KBM-7 (cell line): ENCODE measurements at regions not wholly inside any gene's neighbourhood (a gene's known extent, or its start where the extent isn't known, plus 50 kb on each side); places are given as distances from the start of the nearest gene placed in this dataset.

Source experiments
- DNase-seq: peaks from one replicate; pipeline ENCODE4 v3.0.0-alpha.2; 2015
- in situ Hi-C: fragments of 300-500 bp; cut with MboI; formaldehyde crosslinking; loops from 2 replicates; pipeline ENCODE4 v1.14.3; 2020; ENCODE audit warnings: low sequenced_read_pairs, low pct_unique_long_range_greater_than_20kb, mixed read lengths

- in situ Hi-C loops = no loop called here
- no peak for DNase-seq
Measured at GRCh38 chr4:187006189-187006618, 282.5 kb upstream of the FAT1 start.

DNA sequence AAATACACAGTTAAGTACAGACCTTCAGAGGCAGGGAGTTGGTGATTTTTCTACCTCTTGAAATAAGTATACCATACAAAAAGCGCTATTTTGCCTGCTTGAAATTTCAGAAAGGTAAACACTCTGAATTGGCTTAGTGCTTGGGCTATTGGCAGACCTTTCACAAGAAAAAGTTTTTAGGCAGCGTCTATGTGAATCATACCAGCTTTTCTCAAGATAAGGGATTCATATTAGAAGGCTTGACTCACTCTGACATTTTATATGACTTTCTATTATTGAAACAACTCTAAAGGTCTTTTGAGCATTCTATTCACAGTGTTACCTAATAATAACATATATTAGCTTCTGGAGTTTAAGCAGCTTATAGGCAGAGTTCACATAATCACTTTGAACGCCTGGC lies 286.4 kb upstream of the FAT1 start:
- no peak for DNase-seq
- in situ Hi-C loops = no loop called here

DNA sequence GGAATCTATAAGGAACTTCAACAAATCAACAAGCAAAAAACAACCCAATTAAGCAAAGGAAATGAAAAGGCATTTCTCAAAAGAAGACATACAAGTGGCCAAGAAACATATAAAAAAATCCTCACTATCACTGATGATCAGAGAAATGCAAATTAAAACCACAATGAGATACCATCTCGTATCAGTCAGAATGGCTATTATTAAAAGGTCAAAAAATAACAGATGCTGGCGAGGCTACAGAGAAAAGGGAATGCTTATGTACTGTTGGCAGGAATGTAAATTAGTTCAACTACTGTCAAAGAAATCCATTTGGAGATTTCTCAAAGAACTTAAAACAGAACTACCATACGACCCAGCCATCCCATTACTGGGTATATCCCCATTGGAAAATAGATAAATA lies 292.4 kb upstream of the FAT1 start:
- DNase-seq = no peak
- in situ Hi-C loops = no loop called here

- no peak for DNase-seq
- in situ Hi-C loops = no loop called here
Measured at GRCh38 chr4:187017147-187017546, 293.5 kb upstream of the FAT1 start.

- peak; percentile 26 for DNase-seq
- in situ Hi-C loops = no loop called here
Measured at GRCh38 chr4:187019896-187020295, 296.2 kb upstream of the FAT1 start.

DNA sequence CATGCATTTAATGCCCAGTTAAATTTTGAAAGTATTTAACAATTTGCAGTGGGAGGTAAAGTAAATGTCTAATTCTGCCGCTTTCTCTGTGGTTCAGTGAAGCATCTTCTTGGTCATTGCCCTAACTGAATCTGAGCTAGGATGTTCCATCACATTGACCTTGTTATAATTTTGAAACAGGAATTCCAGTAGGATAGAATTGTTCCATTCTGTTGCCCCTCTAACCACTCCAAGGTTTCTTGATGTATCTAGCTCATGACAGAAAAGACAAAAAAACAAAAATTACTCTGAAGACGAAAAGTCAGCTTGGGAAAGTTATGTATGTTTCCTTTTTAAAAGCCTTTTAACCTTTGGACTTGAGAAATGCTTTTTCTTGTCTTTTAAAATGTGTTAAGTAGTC lies 297.0 kb upstream of the FAT1 start:
- in situ Hi-C loops = no loop called here

DNA sequence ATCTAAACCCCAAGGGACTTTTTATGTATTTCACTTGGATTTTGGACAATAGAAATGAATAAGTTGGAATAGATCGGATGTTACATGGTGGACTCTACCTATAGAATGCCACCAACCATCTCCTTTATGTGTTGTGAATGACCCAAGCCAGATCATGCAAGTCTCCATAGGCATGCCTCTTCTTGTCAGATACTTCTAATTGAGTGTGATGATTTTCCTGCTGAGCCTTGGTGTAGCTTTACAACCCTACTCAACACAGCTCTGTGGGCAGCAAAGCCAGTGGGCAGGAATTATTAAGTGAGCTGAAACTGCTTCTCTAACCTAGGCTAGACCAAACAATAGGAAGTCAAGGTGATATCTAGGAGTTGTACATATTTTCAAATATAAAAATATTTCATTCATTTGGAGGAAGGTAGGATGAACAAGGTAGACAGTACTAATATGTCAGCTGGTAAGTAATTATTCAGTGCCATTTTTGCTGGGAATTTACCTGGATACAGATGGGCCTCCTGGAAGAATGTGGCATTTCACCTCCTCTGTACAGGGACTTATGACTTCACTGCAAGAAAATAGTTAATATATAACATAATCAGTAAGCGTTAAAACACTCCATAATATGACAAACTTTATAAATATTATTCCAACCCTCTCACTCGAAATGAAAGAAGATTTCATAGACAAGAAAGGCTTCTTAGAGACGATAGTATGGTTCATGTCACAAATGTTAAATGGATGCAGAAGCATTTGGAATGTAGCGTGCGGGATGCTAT lies 298.0 kb upstream of the FAT1 start:
- in situ Hi-C loops = no loop called here
- DNase-seq = no peak

More for the DNA sequence above, 297.0 kb upstream of the FAT1 start:
- DNase-seq = no peak

GRCh38 chr4:187027272-187027671 lies 303.6 kb upstream of the FAT1 start:
- no peak for DNase-seq

DNA sequence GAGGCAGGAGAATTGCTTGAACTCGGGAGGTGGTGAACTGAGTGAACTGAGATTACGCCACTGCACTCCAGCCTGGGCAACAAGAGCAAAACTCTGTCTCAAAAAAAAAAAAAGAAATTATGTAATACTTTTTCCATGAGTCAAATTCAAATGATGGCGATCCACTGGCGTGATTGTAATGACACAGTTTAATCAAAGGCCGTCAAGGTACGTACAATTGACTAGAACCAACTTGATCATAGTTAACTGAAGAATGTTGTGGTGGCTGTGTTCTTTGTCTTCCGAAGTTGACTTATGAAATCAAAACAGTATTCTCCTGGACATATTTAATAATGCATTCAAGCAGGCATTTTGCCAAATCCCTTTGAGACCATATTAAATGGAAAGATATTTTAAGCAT lies 318.6 kb upstream of the FAT1 start:
- no peak for DNase-seq
- in situ Hi-C loops = no loop called here

More at GRCh38 chr4:187027272-187027671, 303.6 kb upstream of the FAT1 start:
- in situ Hi-C loops = no loop called here

- in situ Hi-C loops = no loop called here
- no peak for DNase-seq
Measured at GRCh38 chr4:187046471-187046870, 322.8 kb upstream of the FAT1 start.

- in situ Hi-C loops = no loop called here
- DNase-seq = no peak
Measured at GRCh38 chr4:187059021-187059420, 335.4 kb upstream of the FAT1 start.

GRCh38 chr4:187059895-187060294 lies 336.2 kb upstream of the FAT1 start:
- no peak for DNase-seq
- in situ Hi-C loops = no loop called here

- no peak for DNase-seq
- in situ Hi-C loops = no loop called here
Measured at GRCh38 chr4:187060551-187060950, 336.9 kb upstream of the FAT1 start.

DNA sequence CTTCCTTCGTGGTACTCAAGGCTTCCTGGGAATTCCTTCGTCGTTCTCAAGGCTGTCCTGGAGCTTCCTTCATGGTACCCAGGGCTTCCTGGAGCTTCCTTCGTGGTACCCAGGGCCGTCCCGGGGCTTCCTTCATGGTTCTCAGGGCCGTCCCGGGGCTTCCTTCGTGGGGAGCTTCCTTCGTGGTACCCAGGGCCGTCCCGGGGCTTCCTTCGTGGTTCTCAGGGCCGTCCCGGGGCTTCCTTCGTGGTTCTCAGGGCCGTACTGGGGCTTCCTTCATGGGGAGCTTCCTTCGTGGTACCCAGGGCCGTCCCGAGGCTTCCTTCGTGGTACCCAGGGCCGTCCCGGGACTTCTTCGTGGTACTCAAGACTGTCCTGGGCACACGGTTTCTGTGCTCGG lies 339.6 kb upstream of the FAT1 start:
- DNase-seq = no peak
- in situ Hi-C loops = no loop called here

DNA sequence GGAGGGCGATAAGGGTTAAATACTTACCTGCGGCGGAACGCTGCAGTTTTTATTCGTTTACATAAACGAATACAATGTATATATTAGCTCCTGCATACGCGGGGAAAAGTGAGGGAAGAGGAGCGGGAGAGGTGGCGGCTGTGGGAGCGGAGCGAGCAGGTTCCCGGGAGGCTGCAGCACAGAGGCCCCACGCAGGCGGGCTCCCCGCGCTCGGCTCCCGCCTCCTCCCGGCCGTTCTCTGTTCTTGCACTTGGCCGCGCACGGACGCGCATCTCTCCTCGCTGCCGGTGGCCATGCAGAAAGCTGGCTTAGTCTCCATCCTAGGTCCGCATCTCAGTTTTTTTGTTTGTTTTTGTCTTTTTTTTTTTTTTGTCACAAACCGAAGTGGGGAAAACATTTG lies 340.4 kb upstream of the FAT1 start:
- in situ Hi-C loops = no loop called here
- no peak for DNase-seq

DNA sequence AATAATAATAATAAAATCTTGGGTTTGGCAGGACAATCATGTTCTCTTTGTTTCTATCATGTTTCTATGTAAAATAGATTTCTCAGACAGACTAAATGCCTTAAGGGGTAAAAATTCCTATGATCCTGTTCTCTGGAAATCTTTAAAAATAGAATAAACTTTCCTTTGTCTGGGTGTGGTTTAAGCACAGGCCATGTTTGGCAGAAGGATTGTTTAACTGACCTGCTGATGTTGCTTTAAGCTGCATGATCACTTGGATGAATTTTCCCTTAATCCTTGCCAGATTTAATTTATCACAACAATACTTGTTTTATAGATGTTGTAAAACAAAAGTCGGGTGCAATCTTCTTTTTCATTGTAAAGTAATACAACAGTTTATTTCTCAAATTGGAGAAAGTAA lies 341.7 kb upstream of the FAT1 start:
- in situ Hi-C loops = no loop called here
- DNase-seq = no peak

- in situ Hi-C loops = no loop called here
- no peak for DNase-seq
Measured at GRCh38 chr4:187065806-187066205, 342.1 kb upstream of the FAT1 start.

DNA sequence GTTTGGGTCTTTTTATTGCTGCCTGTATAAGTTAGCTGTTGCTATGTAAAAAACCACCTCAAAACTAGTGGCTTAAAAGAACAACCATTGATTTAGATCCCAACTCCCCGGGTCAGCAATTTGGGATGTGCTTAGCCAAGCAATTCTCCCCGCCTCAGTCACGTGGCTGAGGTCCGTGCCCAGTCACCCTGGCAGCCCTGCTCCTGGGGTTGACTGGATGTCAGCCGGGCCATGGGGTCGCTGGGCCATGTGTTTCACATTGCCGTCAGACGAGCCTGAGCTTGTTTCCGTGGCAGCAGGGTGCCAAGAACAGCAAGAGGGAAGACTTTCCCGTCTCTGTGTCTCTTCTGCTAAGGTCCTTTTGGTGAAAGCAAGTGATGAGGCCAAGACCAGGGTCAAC lies 345.7 kb upstream of the FAT1 start:
- no peak for DNase-seq
- in situ Hi-C loops = no loop called here

- in situ Hi-C loops = no loop called here
- DNase-seq = no peak
Measured at GRCh38 chr4:187070158-187070557, 346.5 kb upstream of the FAT1 start.

- no peak for DNase-seq
- in situ Hi-C loops = no loop called here
Measured at GRCh38 chr4:187070740-187071139, 347.1 kb upstream of the FAT1 start.

GRCh38 chr4:187071946-187072600 lies 348.4 kb upstream of the FAT1 start:
- no peak for DNase-seq
- in situ Hi-C loops = no loop called here
